ENCODE measurements at regions not wholly inside any gene's neighbourhood (a gene's known extent, or its start where the extent isn't known, plus 50 kb on each side); places are given as distances from the start of the nearest gene placed in this dataset.
"Not testable (repeated sequence)": the region's sequence is repeated elsewhere in the genome, so short reads cannot be mapped to it uniquely, and the experiment has no call there.

- DNase-seq, result no peak
Observed at GRCh38 chr12:88925454-88925853, 345.2 kb upstream of the KITLG start.

- no peak for DNase-seq
Observed at GRCh38 chr12:88924162-88924561, 343.9 kb upstream of the KITLG start.

GRCh38 chr12:88923631-88924030 lies 343.4 kb upstream of the KITLG start:
- no peak for DNase-seq

GRCh38 chr12:88922816-88923215 lies 342.5 kb upstream of the KITLG start:
- DNase-seq, result no peak

- no peak for DNase-seq
Observed at GRCh38 chr12:88921890-88922532, 341.7 kb upstream of the KITLG start.

- no peak for DNase-seq
Observed at GRCh38 chr12:88921434-88921833, 341.2 kb upstream of the KITLG start.

- DNase-seq, result no peak
Observed at GRCh38 chr12:88918161-88918560, 337.9 kb upstream of the KITLG start.

- no peak for DNase-seq
Observed at GRCh38 chr12:88914967-88915366, 334.7 kb upstream of the KITLG start.

- no peak for DNase-seq
Observed at GRCh38 chr12:88909510-88909909, 329.2 kb upstream of the KITLG start.

- no peak for DNase-seq
Observed at GRCh38 chr12:88908345-88908744, 328.1 kb upstream of the KITLG start.

GRCh38 chr12:88904705-88905104 lies 324.4 kb upstream of the KITLG start:
- no peak for DNase-seq

GRCh38 chr12:88903333-88903732 lies 323.1 kb upstream of the KITLG start:
- no peak for DNase-seq

- DNase-seq, result no peak
Observed at GRCh38 chr12:88897723-88898122, 317.5 kb upstream of the KITLG start.

- no peak for DNase-seq
Observed at GRCh38 chr12:88896958-88897357, 316.7 kb upstream of the KITLG start.

- DNase-seq, result no peak
Observed at GRCh38 chr12:88895634-88896033, 315.4 kb upstream of the KITLG start.

- no peak for DNase-seq
Observed at GRCh38 chr12:88893801-88894200, 313.5 kb upstream of the KITLG start.

GRCh38 chr12:88891434-88891833 lies 311.2 kb upstream of the KITLG start:
- DNase-seq, result not testable (repeated sequence)

- no peak for DNase-seq
Observed at GRCh38 chr12:88889326-88890110, 309.2 kb upstream of the KITLG start.

GRCh38 chr12:88884600-88884999 lies 304.3 kb upstream of the KITLG start:
- no peak for DNase-seq

GRCh38 chr12:88882662-88883061 lies 302.4 kb upstream of the KITLG start:
- no peak for DNase-seq

- DNase-seq, result no peak
Observed at GRCh38 chr12:88880051-88880450, 299.8 kb upstream of the KITLG start.

- no peak for DNase-seq
Observed at GRCh38 chr12:88878295-88878694, 298.0 kb upstream of the KITLG start.

- DNase-seq, result no peak
Observed at GRCh38 chr12:88876857-88877256, 296.6 kb upstream of the KITLG start.

GRCh38 chr12:88870000-88870737 lies 289.9 kb upstream of the KITLG start:
- no peak for DNase-seq

Data from NCI-H1436 (cell line).